Suprapubic skin (tissue), 4 donors: ENCODE measurements at regions not wholly inside any gene's neighbourhood (a gene's known extent, or its start where the extent isn't known, plus 50 kb on each side); places are given as distances from the start of the nearest gene placed in this dataset.

Experiments
- DNase-seq, 2 donors: peaks; one replicate each; pipeline ENCODE4 v3.0.0-alpha.2; 2019; ENCODE audit warnings: low spot score in 2 of 2
- H3K27ac ChIP-seq: fragments of 200-600 bp; sonication (generic); one replicate; pipeline ENCODE4 v1.5.1; 2019
- H3K27me3 ChIP-seq: fragments of 200-600 bp; sonication (generic); one replicate; pipeline ENCODE4 v1.5.1; 2019
- H3K36me3 ChIP-seq: fragments of 200-600 bp; sonication (generic); one replicate; pipeline ENCODE4 v1.5.1; 2019
- H3K4me1 ChIP-seq: fragments of 200-600 bp; sonication (generic); one replicate; pipeline ENCODE4 v1.5.1; 2019
- H3K4me3 ChIP-seq: fragments of 200-600 bp; sonication (generic); one replicate; pipeline ENCODE4 v1.5.1; 2019; ENCODE audit warnings: mild to moderate bottlenecking
- H3K9me3 ChIP-seq: fragments of 200-600 bp; sonication (generic); one replicate; pipeline ENCODE4 v1.5.1; 2019
- CTCF ChIP-seq, 2 donors: fragments of 200-600 bp in 1 of 2; fragments of 450-650 bp in 1 of 2; sonication (generic) in 1 of 2; IDR thresholded peaks; one replicate each; pipeline ENCODE4 v1.5.1; 2016 to 2019; ENCODE audit warnings: antibody characterized with exemption in 2 of 2, mild to moderate bottlenecking in 1 of 2, moderate library complexity in 1 of 2
- EP300 ChIP-seq: sonication (generic); formaldehyde crosslinking; IDR thresholded peaks from one replicate; pipeline ENCODE4 v1.6.1; 2017; ENCODE audit warnings: antibody characterized with exemption
- POLR2A ChIP-seq, 2 donors: fragments of 450-650 bp; IDR thresholded peaks; one replicate each; pipeline ENCODE4 v1.6.1; 2017; ENCODE audit warnings: antibody characterized with exemption in 2 of 2, mild to moderate bottlenecking in 2 of 2, moderate library complexity in 2 of 2
- POLR2AphosphoS5 ChIP-seq, 3 donors: sonication (generic); formaldehyde crosslinking; IDR thresholded peaks; one replicate each; pipeline ENCODE4 v1.6.1; 2017; ENCODE audit warnings: antibody characterized with exemption in 3 of 3
- WGBS: methylation state at CpG from one replicate; pipeline ENCODE4 v1.1.5; 2018; 5-methylcytosine and 5-hydroxymethylcytosine counted together

GRCh38 chr7:46576950-46577349 is 655.9 kb upstream of the IGFBP3 start:
- TF ChIP-seq EP300 (no peak), POLR2A (IDR thresholded peaks at IDR 0.05) (no peak), POLR2AphosphoS5 (IDR thresholded peaks at IDR 0.05) (no peak), CTCF (IDR thresholded peaks at IDR 0.05) (no peak)
- H3K4me1 ChIP-seq, result no peaks in the 10 kb centered on the region
- no peaks in the 10 kb centered on the region for H3K9me3 ChIP-seq
- H3K27me3 ChIP-seq, result no peaks in the 10 kb centered on the region
- no peak overlapping the region for H3K4me3 ChIP-seq
- H3K27ac ChIP-seq, result no peak overlapping the region
- no peaks in the 10 kb centered on the region for H3K36me3 ChIP-seq
- DNase-seq, result no peak

GRCh38 chr7:46572691-46573090 is 651.6 kb upstream of the IGFBP3 start:
- H3K27ac ChIP-seq, result no peak overlapping the region
- no peak overlapping the region for H3K4me3 ChIP-seq
- H3K36me3 ChIP-seq, result no peaks in the 10 kb centered on the region
- H3K4me1 ChIP-seq, result peaks cover 10% of the 10 kb centered on the region
- TF ChIP-seq POLR2A (IDR thresholded peaks at IDR 0.05) (no peak), POLR2AphosphoS5 (IDR thresholded peaks at IDR 0.05) (no peak), CTCF (IDR thresholded peaks at IDR 0.05) (no peak), EP300 (no peak)
- no peak for DNase-seq
- no peaks in the 10 kb centered on the region for H3K9me3 ChIP-seq
- 79% methylated on average over 2 of the region's 2 CpGs for WGBS
- no peaks in the 10 kb centered on the region for H3K27me3 ChIP-seq

GRCh38 chr7:46571996-46572395 is 650.9 kb upstream of the IGFBP3 start:
- H3K36me3 ChIP-seq, result no peaks in the 10 kb centered on the region
- H3K9me3 ChIP-seq, result no peaks in the 10 kb centered on the region
- WGBS, result 84% methylated on average over 5 of the region's 5 CpGs
- no peak overlapping the region for H3K4me3 ChIP-seq
- no peaks in the 10 kb centered on the region for H3K27me3 ChIP-seq
- TF ChIP-seq POLR2AphosphoS5 (IDR thresholded peaks at IDR 0.05), result no peak
- no peak for TF ChIP-seq POLR2A (IDR thresholded peaks at IDR 0.05)
- no peak for TF ChIP-seq CTCF (IDR thresholded peaks at IDR 0.05)
- TF ChIP-seq EP300, result no peak
- no peak for DNase-seq
- H3K4me1 ChIP-seq, result peaks cover 10% of the 10 kb centered on the region
- no peak overlapping the region for H3K27ac ChIP-seq

GRCh38 chr7:46569133-46569465 is 648.0 kb upstream of the IGFBP3 start:
- no peak for TF ChIP-seq CTCF (IDR thresholded peaks at IDR 0.05)
- TF ChIP-seq POLR2AphosphoS5 (IDR thresholded peaks at IDR 0.05), result no peak
- TF ChIP-seq EP300, result no peak
- TF ChIP-seq POLR2A (IDR thresholded peaks at IDR 0.05), result no peak
- H3K36me3 ChIP-seq, result no peaks in the 10 kb centered on the region
- H3K27ac ChIP-seq, result no peak overlapping the region
- H3K4me1 ChIP-seq, result peaks cover 17% of the 10 kb centered on the region
- no peak overlapping the region for H3K4me3 ChIP-seq
- no peaks in the 10 kb centered on the region for H3K27me3 ChIP-seq
- WGBS, result 6% methylated on average over 2 of the region's 2 CpGs
- DNase-seq, result no peak
- no peaks in the 10 kb centered on the region for H3K9me3 ChIP-seq

- 46% methylated on average over 10 of the region's 11 CpGs for WGBS
- Histone ChIP-seq H3K9me3 (no peaks in the 10 kb centered on the region), H3K4me3 (no peak overlapping the region), H3K27ac (no peak overlapping the region), H3K27me3 (no peaks in the 10 kb centered on the region), H3K36me3 (no peaks in the 10 kb centered on the region), H3K4me1 (peaks cover 17% of the 10 kb centered on the region)
- DNase-seq, result no peak
- TF ChIP-seq POLR2AphosphoS5 (IDR thresholded peaks at IDR 0.05) (no peak), CTCF (IDR thresholded peaks at IDR 0.05) (no peak), EP300 (no peak), POLR2A (IDR thresholded peaks at IDR 0.05) (no peak)
Observed at GRCh38 chr7:46568420-46569132, 647.5 kb upstream of the IGFBP3 start.
